ENCODE measurements at regions not wholly inside any gene's neighbourhood (a gene's known extent, or its start where the extent isn't known, plus 50 kb on each side); places are given as distances from the start of the nearest gene placed in this dataset.
"Not testable (repeated sequence)": the region's sequence is repeated elsewhere in the genome, so short reads cannot be mapped to it uniquely, and the experiment has no call there.

GRCh38 chr1:117708323-117709248, 102.7 kb downstream of the TENT5C start:
- DNase-seq, result no peak

- DNase-seq, result no peak
Measured at GRCh38 chr1:117709249-117709691, 103.4 kb downstream of the TENT5C start.

DNA sequence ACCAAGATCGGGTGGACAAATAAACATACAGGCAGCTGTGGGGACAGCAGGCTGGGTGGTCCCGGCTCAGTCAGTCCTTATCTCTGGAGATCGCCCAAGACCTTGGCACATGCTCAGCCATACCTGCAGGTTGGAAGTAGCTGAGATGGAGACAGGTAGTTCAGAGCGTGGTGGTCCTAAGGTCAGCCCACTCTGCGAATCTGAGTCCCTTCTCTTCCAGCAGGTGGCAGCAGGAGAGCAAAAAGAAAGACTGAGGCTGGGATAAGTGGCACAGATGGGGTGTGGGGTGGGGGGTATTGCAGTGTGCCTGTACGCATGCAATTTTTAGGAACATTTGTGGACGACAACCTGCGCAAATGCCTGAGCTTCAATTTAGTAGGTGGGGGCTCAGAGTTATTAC, 104.9 kb downstream of the TENT5C start:
- DNase-seq, result no peak

DNA sequence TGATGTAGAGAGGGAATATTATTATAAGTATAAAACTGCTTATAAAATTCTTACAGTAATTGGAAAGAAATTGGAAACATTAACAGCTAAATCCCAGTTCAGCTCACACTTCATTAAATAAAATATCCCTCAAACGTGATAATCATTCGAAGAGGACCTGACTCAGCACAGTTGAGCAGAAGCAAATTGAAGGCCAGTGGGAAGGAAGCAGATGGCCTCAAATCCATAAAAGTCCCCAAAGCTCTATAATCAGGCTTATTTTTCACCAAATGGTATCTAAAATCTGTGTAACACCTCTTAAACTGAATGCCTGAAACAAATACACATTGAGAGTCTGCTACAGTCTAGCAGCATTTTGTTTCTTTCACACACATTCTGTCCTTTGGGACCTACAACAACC, 106.8 kb downstream of the TENT5C start:
- DNase-seq, result no peak

GRCh38 chr1:117714546-117714945, 108.7 kb downstream of the TENT5C start:
- DNase-seq, result no peak

GRCh38 chr1:117716030-117716429, 110.2 kb downstream of the TENT5C start:
- DNase-seq, result not testable (repeated sequence)

DNA sequence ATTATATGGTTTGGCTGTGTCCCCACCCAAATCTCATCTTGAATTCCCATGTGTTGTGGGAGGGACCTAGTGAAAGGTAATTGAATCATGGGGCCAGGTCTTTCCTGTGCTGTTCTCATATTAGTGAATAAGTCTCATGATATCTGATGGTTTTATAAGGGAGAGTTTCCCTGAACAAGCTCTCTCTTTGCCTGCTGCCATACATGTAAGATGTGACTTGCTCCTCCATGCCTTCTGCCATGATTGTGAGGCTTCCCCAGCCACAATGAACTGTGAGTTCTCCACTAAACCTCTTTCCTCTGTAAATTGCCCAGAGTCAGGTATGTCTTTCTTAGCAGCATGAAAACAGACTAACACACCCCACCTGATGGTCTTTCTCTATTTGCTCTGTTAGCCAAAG, 112.1 kb downstream of the TENT5C start:
- DNase-seq, result not testable (repeated sequence)

GRCh38 chr1:117718596-117718995, 112.7 kb downstream of the TENT5C start:
- DNase-seq, result not testable (repeated sequence)

DNA sequence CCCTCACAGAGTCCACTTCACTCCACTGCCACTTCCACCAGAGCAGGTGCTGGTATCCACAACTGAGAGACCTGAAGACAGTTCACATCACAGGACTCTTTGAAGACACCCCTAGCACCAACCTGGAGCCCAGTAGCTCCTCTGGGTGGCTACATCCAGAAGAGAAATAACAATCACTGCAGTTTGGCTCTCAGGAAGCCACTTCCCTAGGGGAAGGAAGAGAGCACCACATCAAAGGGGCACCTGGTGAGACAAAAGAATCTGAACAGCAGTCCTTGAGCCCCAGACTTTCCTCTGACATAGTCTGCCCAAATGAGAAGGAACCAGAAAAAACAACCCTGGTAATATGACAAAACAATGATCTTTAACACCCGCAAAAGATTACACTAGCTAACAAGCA, 113.2 kb downstream of the TENT5C start:
- DNase-seq, result no peak

GRCh38 chr1:117732065-117732797, 126.4 kb downstream of the TENT5C start:
- no peak for DNase-seq

DNA sequence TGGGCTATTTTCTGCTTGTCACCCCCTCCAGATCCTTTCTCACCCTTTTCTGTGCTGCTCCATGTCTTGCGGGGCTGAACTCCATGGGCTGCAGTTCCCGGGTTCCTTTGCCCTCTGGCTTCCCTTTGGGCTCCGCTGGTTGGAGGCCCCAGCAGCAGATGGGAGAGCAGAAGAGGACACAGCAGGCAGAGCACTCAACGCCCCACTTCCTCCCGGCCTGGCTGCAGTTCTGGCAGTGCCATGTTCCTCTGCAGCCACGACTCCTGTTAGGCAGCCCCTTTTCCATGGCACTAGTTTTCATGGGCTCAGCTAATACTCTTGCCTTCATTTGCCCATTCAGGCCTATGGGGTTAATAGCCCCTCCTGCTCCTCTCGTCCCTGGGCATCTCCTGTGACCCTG, 127.1 kb downstream of the TENT5C start:
- no peak for DNase-seq

GRCh38 chr1:117734403-117734802, 128.6 kb downstream of the TENT5C start:
- no peak for DNase-seq

GRCh38 chr1:117735045-117735992, 129.5 kb downstream of the TENT5C start:
- peak; percentile 37 to 39 for DNase-seq

DNA sequence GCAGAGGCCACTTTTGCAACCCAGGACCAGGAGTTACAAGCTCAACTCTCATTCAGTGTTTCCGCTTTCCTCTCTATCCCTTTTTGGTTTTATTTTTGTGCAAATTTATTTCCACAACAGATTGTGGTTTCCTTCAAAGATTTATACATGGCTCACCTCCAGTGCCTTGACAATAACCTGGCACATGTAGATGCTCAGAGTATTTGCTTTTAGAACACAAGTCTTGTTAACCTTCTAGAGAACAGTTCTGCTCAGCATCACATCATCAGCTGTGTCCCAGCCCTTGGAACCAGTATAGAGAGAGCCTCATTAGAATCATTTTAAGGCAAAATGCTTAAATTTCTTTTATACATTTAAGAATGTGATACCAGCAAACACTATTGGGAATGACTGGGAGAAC, 133.7 kb downstream of the TENT5C start:
- DNase-seq, result no peak

DNA sequence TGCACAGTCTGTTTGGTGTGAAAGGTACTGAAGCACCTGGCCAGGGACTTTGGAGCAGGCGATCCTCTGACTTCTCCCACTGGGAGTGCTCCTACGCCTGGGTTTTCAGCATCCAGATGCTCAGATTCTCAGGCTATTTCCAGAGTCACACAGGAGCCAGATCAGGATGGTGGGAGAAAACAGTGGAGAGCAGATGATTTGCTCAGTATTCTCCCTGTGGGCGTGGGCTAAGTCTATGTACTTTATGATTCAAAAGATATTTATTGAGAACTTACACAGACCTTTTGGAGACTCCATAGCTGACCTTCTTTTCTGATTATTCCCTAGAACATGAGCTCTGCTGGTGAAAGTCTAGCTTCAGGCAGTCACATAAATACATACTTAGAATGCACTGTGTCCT, 134.6 kb downstream of the TENT5C start:
- DNase-seq, result no peak

DNA sequence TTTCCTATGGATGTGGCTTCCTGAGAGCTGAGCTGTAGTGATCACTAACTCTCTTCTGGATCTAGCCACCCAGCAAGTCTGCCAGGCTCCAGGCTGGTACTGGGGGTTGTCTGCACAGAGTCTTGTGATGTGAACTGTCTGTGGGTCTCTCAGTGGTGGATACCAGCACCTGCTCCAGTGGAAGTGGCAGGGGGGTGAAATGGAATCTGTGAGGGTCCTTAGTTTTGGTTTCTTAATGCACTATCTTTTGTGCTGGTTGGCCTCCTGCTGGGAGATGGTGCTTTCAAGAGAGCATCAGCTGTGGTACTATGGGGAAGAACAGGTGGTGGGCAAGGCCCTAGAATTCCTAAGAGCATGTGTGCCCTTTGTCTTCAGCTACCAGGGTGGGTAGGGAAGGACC, 140.7 kb downstream of the TENT5C start:
- not testable (repeated sequence) for DNase-seq

GRCh38 chr1:117747605-117748004, 141.8 kb downstream of the TENT5C start:
- no peak for DNase-seq

DNA sequence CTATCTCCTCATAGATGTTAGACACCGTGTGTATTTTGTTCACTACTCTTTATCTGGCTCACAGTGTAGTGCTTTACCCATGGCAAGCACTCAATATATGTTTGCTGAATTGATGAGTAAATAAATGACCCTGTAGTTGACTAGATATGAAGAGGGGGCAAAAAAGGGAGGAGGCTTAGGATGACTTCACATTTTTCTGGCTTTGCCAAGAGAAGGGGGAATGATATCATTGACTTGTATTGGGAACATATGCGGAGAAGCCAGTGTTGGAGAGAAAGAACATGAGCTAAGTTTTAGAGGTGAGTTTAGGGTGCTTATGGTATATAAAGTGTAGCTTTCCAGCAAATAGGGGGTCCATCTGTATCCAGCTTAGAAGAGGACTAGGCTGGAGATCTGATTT, 145.5 kb downstream of the TENT5C start:
- no peak for DNase-seq

DNA sequence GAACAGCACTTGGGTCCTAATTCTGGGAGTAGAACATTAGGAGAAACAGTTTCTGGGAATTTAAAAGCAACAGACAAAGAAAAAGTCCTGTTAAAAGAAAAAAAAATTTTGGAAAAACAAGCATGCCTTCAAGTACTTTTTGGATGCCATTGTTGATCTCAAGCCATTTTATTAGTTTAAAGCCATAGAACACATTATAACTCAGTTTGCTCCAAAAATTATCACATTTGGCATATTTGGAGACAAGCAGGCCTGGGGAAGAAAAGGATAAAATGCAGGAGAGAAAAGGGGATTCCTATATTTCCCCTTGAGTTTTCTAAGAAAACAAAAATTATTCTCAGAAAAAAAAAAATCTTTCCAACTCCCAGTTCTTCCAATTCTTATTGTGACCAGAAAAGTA, 146.8 kb downstream of the TENT5C start:
- DNase-seq, result no peak

GRCh38 chr1:117753232-117753631, 147.4 kb downstream of the TENT5C start:
- DNase-seq, result no peak

DNA sequence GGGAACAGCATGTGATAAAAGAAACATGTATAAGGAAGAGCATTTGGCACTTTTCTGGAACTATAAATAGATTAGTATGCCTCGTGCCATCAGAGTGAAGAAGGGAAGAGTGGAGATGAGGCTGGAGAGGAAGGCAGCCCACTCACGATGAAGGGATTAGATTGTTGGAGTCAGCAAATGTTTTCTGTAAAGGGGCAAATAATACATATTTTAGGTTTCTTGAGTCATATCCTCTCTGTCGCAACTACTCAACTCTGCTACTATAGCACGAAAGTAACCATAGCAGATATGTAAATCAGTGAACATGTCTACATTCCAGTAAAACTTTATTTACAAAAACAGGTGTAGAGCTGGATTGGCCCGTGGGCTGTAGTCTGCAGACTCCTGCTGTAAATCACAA, 147.8 kb downstream of the TENT5C start:
- DNase-seq, result peak in 1 of 2 donors; percentile 1

Data from inflammatory macrophage (primary cell).